ENCODE measurements at regions not wholly inside any gene's neighbourhood (a gene's known extent, or its start where the extent isn't known, plus 50 kb on each side); places are given as distances from the start of the nearest gene placed in this dataset.

- no peak for DNase-seq
- no peaks in the 10 kb centered on the region for H3K27me3 ChIP-seq (ENCODE audit: control insufficient read depth in 1 of 2, insufficient read depth in 2 of 2, low read length in 1 of 2)
- no peak overlapping the region for H3K4me3 ChIP-seq (ENCODE audit: low read length in 2 of 2)
- intact Hi-C loops (cut with DNase I) = no loop called here
- no peaks in the 10 kb centered on the region for H3K4me1 ChIP-seq (ENCODE audit: control insufficient read depth in 1 of 2, insufficient read depth in 2 of 2, low read length in 2 of 2)
- H3K36me3 ChIP-seq (ENCODE audit: control insufficient read depth in 1 of 2, insufficient read depth in 2 of 2, low read length in 1 of 2) = no peaks in the 10 kb centered on the region
- H3K27ac ChIP-seq (ENCODE audit: low read depth in 1 of 2, low read length in 2 of 2) = no peak overlapping the region
- no peak for ATAC-seq (ENCODE audit: low FRiP score)
- WGBS, 2 donors = 46 to 67% methylated on average over 1 of the region's 1 CpG
- no peaks in the 10 kb centered on the region for H3K9me3 ChIP-seq (ENCODE audit: control insufficient read depth, low read length)
Measured at GRCh38 chr6:78484198-78485064, 382.9 kb upstream of the IRAK1BP1 start.

- H3K4me3 ChIP-seq (ENCODE audit: low read length in 2 of 2) = no peak overlapping the region
- intact Hi-C loops (cut with DNase I) = no loop called here
- 80 to 100% methylated on average over 1 of the region's 1 CpG for WGBS, 2 donors
- DNase-seq (no peak), ATAC-seq (ENCODE audit: low FRiP score) (no peak)
- no peaks in the 10 kb centered on the region for H3K27me3 ChIP-seq (ENCODE audit: control insufficient read depth in 1 of 2, insufficient read depth in 2 of 2, low read length in 1 of 2)
- H3K27ac ChIP-seq (ENCODE audit: low read depth in 1 of 2, low read length in 2 of 2) = no peak overlapping the region
- no peaks in the 10 kb centered on the region for H3K9me3 ChIP-seq (ENCODE audit: control insufficient read depth, low read length)
- no peaks in the 10 kb centered on the region for H3K36me3 ChIP-seq (ENCODE audit: control insufficient read depth in 1 of 2, insufficient read depth in 2 of 2, low read length in 1 of 2)
- H3K4me1 ChIP-seq (ENCODE audit: control insufficient read depth in 1 of 2, insufficient read depth in 2 of 2, low read length in 2 of 2) = no peaks in the 10 kb centered on the region
Measured at GRCh38 chr6:78487401-78487800, 379.9 kb upstream of the IRAK1BP1 start.

- ATAC-seq (ENCODE audit: low FRiP score) (no peak), DNase-seq (no peak)
- H3K4me1 ChIP-seq (ENCODE audit: control insufficient read depth in 1 of 2, insufficient read depth in 2 of 2, low read length in 2 of 2) = no peaks in the 10 kb centered on the region
- whole genome bisulfite sequencing, 2 donors = 49 to 52% methylated on average over 1 of the region's 1 CpG
- no peak overlapping the region for H3K27ac ChIP-seq (ENCODE audit: low read depth in 1 of 2, low read length in 2 of 2)
- H3K27me3 ChIP-seq (ENCODE audit: control insufficient read depth in 1 of 2, insufficient read depth in 2 of 2, low read length in 1 of 2) = no peaks in the 10 kb centered on the region
- no peaks in the 10 kb centered on the region for H3K9me3 ChIP-seq (ENCODE audit: control insufficient read depth, low read length)
- H3K4me3 ChIP-seq (ENCODE audit: low read length in 2 of 2) = no peak overlapping the region
- intact Hi-C loops (cut with DNase I) = no loop called here
- H3K36me3 ChIP-seq (ENCODE audit: control insufficient read depth in 1 of 2, insufficient read depth in 2 of 2, low read length in 1 of 2) = no peaks in the 10 kb centered on the region
Measured at GRCh38 chr6:78489874-78490273, 377.5 kb upstream of the IRAK1BP1 start.

- Histone ChIP-seq H3K27me3 (ENCODE audit: control insufficient read depth in 1 of 2, insufficient read depth in 2 of 2, low read length in 1 of 2) (no peaks in the 10 kb centered on the region), H3K4me1 (ENCODE audit: control insufficient read depth in 1 of 2, insufficient read depth in 2 of 2, low read length in 2 of 2) (no peaks in the 10 kb centered on the region), H3K36me3 (ENCODE audit: control insufficient read depth in 1 of 2, insufficient read depth in 2 of 2, low read length in 1 of 2) (no peaks in the 10 kb centered on the region), H3K27ac (ENCODE audit: low read depth in 1 of 2, low read length in 2 of 2) (no peak overlapping the region), H3K9me3 (ENCODE audit: control insufficient read depth, low read length) (no peaks in the 10 kb centered on the region), H3K4me3 (ENCODE audit: low read length in 2 of 2) (no peak overlapping the region)
- 54 to 55% methylated on average over 4 of the region's 4 CpGs for WGBS, 2 donors
- DNase-seq = no peak
- intact Hi-C loops (cut with DNase I) = no loop called here
- ATAC-seq (ENCODE audit: low FRiP score) = no peak
Measured at GRCh38 chr6:78492351-78493017, 374.9 kb upstream of the IRAK1BP1 start.

- Histone ChIP-seq H3K27me3 (ENCODE audit: control insufficient read depth in 1 of 2, insufficient read depth in 2 of 2, low read length in 1 of 2) (no peaks in the 10 kb centered on the region), H3K36me3 (ENCODE audit: control insufficient read depth in 1 of 2, insufficient read depth in 2 of 2, low read length in 1 of 2) (no peaks in the 10 kb centered on the region), H3K4me1 (ENCODE audit: control insufficient read depth in 1 of 2, insufficient read depth in 2 of 2, low read length in 2 of 2) (no peaks in the 10 kb centered on the region), H3K9me3 (ENCODE audit: control insufficient read depth, low read length) (no peaks in the 10 kb centered on the region), H3K27ac (ENCODE audit: low read depth in 1 of 2, low read length in 2 of 2) (no peak overlapping the region), H3K4me3 (ENCODE audit: low read length in 2 of 2) (no peak overlapping the region)
- intact Hi-C loops (cut with DNase I) = no loop called here
- no peak for ATAC-seq (ENCODE audit: low FRiP score)
- 87 to 91% methylated on average over 3 of the region's 3 CpGs for WGBS, 2 donors
- no peak for DNase-seq
Measured at GRCh38 chr6:78500299-78501089, 366.9 kb upstream of the IRAK1BP1 start.

- Histone ChIP-seq H3K36me3 (ENCODE audit: control insufficient read depth in 1 of 2, insufficient read depth in 2 of 2, low read length in 1 of 2) (no peaks in the 10 kb centered on the region), H3K27ac (ENCODE audit: low read depth in 1 of 2, low read length in 2 of 2) (no peak overlapping the region), H3K4me1 (ENCODE audit: control insufficient read depth in 1 of 2, insufficient read depth in 2 of 2, low read length in 2 of 2) (no peaks in the 10 kb centered on the region), H3K9me3 (ENCODE audit: control insufficient read depth, low read length) (no peaks in the 10 kb centered on the region), H3K4me3 (ENCODE audit: low read length in 2 of 2) (no peak overlapping the region), H3K27me3 (ENCODE audit: control insufficient read depth in 1 of 2, insufficient read depth in 2 of 2, low read length in 1 of 2) (no peaks in the 10 kb centered on the region)
- intact Hi-C loops (cut with DNase I) = no loop called here
- ATAC-seq (ENCODE audit: low FRiP score) = peak; percentile 58
- DNase-seq = no peak
- 81 to 84% methylated on average over 2 of the region's 2 CpGs for WGBS, 2 donors
Measured at GRCh38 chr6:78502386-78502887, 364.9 kb upstream of the IRAK1BP1 start.

- ATAC-seq (ENCODE audit: low FRiP score) = peak; percentile 45
- Histone ChIP-seq H3K27me3 (ENCODE audit: control insufficient read depth in 1 of 2, insufficient read depth in 2 of 2, low read length in 1 of 2) (no peaks in the 10 kb centered on the region), H3K4me3 (ENCODE audit: low read length in 2 of 2) (no peak overlapping the region), H3K4me1 (ENCODE audit: control insufficient read depth in 1 of 2, insufficient read depth in 2 of 2, low read length in 2 of 2) (no peaks in the 10 kb centered on the region), H3K27ac (ENCODE audit: low read depth in 1 of 2, low read length in 2 of 2) (no peak overlapping the region), H3K36me3 (ENCODE audit: control insufficient read depth in 1 of 2, insufficient read depth in 2 of 2, low read length in 1 of 2) (no peaks in the 10 kb centered on the region), H3K9me3 (ENCODE audit: control insufficient read depth, low read length) (no peaks in the 10 kb centered on the region)
- WGBS, 2 donors = 86 to 87% methylated on average over 4 of the region's 4 CpGs
- intact Hi-C loops (cut with DNase I) = no loop called here
- DNase-seq = no peak
Measured at GRCh38 chr6:78505178-78505577, 362.2 kb upstream of the IRAK1BP1 start.

- H3K36me3 ChIP-seq (ENCODE audit: control insufficient read depth in 1 of 2, insufficient read depth in 2 of 2, low read length in 1 of 2) = no peaks in the 10 kb centered on the region
- ATAC-seq (ENCODE audit: low FRiP score) (no peak), DNase-seq (no peak)
- H3K27me3 ChIP-seq (ENCODE audit: control insufficient read depth in 1 of 2, insufficient read depth in 2 of 2, low read length in 1 of 2) = no peaks in the 10 kb centered on the region
- H3K9me3 ChIP-seq (ENCODE audit: control insufficient read depth, low read length) = no peaks in the 10 kb centered on the region
- intact Hi-C loops (cut with DNase I) = no loop called here
- no peaks in the 10 kb centered on the region for H3K4me1 ChIP-seq (ENCODE audit: control insufficient read depth in 1 of 2, insufficient read depth in 2 of 2, low read length in 2 of 2)
- no peak overlapping the region for H3K27ac ChIP-seq (ENCODE audit: low read depth in 1 of 2, low read length in 2 of 2)
- H3K4me3 ChIP-seq (ENCODE audit: low read length in 2 of 2) = no peak overlapping the region
- 38 to 42% methylated on average over 2 of the region's 2 CpGs for WGBS, 2 donors
Measured at GRCh38 chr6:78511009-78511408, 356.3 kb upstream of the IRAK1BP1 start.

Measured in aorta (tissue), 5 donors.